Forelimb muscle (tissue), 1 donor: ENCODE measurements at regions not wholly inside any gene's neighbourhood (a gene's known extent, or its start where the extent isn't known, plus 50 kb on each side); places are given as distances from the start of the nearest gene placed in this dataset.
"Not testable (repeated sequence)": the region's sequence is repeated elsewhere in the genome, so short reads cannot be mapped to it uniquely, and the experiment has no call there.

Source experiments
- DNase-seq: peaks from one replicate; pipeline ENCODE4 v3.0.0-alpha.2; 2013; ENCODE audit warnings: low read depth

- no peak for DNase-seq
Observed at GRCh38 chr9:27672718-27673117, 99.4 kb upstream of the C9orf72 start.

- DNase-seq, result no peak
Observed at GRCh38 chr9:27673641-27674040, 100.4 kb upstream of the C9orf72 start.

DNA sequence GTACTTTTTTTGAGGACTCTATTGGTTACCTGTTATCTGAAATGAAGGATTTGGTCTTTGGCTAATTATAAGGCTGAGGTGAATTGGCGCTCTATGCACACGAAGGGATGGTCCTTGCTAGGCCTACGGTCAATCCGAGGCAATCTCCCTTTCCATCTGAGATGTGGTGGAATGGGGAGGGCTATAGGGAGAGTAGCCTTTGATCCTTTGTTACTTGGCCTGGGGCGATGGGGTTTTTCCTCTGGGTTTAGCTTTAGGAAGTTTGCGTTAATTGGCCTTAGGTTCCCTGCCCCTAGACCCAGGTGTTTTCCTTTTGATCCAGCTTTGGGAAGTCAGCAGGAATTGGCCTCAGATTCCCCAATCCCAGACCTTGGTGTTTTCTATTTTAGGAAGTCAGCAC lies 102.1 kb upstream of the C9orf72 start:
- DNase-seq, result no peak

GRCh38 chr9:27676827-27677226 lies 103.5 kb upstream of the C9orf72 start:
- no peak for DNase-seq

DNA sequence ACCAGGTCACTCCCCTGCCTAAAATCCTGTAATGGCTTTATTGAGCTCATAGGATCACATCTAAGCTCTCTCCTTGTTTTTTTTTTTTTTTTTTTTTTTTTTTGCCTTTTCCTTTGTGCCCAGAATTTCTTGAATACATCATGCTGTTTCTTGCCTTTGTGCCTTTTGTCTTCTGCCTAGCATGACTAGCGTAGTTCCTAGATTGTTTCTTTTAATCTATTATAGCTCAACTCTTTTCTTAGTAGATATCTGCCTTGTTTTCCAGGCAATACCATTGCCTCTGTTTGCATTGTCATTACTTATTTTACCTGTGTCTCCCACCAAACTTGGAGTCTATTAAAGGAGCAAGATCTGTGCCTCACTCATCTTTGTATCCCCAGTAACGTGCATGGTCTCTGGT lies 106.1 kb upstream of the C9orf72 start:
- DNase-seq, result no peak

- no peak for DNase-seq
Observed at GRCh38 chr9:27683181-27683580, 109.9 kb upstream of the C9orf72 start.

DNA sequence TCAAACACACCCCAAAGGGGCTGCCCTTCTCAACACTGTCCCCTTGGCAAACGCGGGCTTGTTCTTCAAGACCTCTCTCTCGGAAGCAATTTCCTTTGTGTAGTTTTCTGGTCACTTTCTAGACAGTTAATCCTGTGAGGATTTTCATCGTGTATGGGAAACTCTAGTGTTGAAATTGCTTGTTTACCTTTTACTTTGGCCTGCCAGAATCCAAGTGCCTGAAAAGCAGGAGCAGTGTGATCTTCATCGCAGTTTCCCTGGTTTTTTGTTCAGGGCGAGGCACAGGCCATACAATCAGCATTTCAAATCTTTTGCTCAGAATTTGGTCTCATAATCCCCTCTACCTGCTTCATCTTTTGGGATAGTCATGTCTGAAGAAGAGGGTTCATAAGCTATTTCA lies 115.7 kb upstream of the C9orf72 start:
- DNase-seq, result no peak

GRCh38 chr9:27690816-27691215 lies 117.5 kb upstream of the C9orf72 start:
- not testable (repeated sequence) for DNase-seq

- DNase-seq, result no peak
Observed at GRCh38 chr9:27699621-27700020, 126.3 kb upstream of the C9orf72 start.

- no peak for DNase-seq
Observed at GRCh38 chr9:27701016-27701415, 127.7 kb upstream of the C9orf72 start.

GRCh38 chr9:27701587-27701986 lies 128.3 kb upstream of the C9orf72 start:
- peak; percentile 72 for DNase-seq

GRCh38 chr9:27703216-27703980 lies 130.1 kb upstream of the C9orf72 start:
- no peak for DNase-seq

- DNase-seq, result no peak
Observed at GRCh38 chr9:27711241-27711640, 138.0 kb upstream of the C9orf72 start.

GRCh38 chr9:27712806-27713205 lies 139.5 kb upstream of the C9orf72 start:
- DNase-seq, result no peak

DNA sequence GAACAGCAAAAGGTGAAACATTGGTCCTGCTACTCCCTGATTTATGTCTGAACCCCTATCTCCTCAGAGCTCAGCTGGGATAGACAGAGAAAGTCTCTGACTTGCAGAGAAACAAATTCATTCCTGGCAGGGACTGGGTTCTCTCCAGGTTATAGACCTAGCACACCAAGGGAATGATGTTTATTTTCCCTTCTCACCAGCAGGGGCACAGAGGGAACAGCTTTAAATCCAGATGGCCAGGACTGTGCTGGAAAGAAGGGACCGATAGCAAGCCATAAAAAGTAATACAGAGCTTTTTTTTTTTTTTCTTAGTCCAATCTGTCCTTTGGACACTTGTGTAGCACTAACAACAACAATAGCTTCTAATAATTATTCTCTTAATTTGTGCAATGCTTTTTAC lies 141.1 kb upstream of the C9orf72 start:
- no peak for DNase-seq

DNA sequence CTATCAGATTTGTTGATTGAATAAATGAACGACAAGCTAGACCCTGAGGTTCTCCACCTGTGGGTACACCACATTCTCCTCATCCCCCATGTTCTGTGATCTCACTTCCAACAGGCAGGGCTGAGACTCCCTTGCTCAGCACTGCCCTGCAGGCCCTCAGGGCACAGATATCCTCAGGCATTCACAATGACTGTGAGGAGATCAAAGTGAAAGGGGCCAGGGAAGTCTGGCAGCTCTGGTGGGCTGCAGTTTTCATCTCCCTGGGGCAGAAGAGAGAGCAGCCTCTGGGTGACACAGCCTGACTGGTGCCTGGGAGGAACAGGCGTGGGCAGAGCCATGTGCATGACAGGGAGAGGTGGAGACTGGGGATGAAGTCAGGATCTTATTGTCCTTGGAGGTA lies 142.4 kb upstream of the C9orf72 start:
- no peak for DNase-seq

DNA sequence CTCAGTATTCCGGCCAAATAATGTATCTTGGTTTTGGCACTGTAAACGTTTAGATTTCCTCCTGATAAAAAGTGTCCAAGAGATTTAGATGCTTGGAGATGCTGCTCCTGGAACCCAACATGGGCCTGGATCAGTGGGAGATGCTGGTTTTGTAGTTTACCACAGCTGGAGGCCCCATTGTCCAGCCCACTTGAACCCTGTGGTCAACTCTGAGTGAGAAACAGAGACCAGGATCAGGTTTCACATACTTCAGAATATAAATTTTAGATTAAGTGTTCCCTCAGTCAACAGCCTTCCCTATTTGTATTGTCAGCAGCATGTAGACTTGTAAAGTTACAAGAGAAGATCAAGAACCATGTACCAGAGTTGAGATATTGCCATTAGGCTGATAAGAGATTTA lies 144.7 kb upstream of the C9orf72 start:
- no peak for DNase-seq

- no peak for DNase-seq
Observed at GRCh38 chr9:27719711-27720110, 146.4 kb upstream of the C9orf72 start.

DNA sequence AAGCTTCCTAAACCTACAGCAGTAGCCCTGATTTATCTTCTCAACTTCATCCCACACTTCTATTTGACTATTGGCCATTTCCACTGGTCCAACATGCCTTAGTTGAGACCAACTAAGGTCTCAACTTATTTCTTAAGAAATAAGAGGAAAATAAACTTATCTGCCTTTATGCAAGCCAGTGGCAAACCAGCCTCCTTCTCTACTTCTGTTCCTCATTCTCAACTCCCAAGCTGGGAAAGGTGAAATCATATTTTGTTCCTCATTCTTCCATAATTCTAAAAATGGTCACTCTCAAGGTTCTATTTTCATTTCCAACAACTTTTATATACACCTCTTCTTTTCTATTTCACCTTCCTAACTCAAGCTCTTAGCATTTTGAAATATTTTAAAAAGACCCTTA lies 149.6 kb upstream of the C9orf72 start:
- DNase-seq, result no peak

DNA sequence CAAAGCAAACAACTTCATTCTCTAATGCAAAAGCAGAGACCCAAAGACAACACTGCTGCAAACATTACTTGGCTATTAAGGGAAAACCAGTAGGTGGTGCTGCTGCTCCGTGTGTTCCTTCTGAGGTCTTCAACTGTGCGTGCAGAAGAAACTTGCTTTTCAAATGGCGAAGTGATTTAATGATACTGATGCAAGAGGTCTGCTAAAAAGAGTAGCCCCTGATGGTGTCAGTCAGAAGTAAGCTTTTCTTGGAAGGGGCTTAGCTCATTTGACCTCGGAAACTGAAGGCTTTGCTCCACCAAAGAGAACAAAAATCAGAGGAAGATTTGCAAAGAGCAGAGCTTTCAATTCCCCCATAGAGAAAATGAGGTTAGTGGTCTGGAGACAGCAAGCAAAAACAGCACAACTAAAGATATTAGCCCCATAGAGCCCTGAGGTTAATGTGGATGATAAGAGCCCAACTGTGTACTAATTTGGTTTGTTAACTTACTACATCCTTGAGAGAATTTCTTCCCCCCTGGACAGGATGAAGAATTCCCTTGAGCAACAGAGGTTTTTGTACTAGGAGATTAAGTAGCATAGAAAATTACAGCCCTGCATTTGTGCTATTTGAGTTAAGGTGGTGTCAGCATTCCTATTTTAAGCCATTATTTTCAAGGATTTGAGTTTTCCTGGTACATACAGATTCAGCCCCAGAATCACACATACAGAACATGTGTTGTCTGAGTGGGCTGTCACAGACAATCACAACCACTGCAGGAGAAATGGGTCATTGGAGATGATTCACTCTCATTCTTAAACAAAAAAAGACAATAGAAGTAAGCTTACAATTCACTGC lies 153.2 kb upstream of the C9orf72 start:
- peak; percentile 73 for DNase-seq

DNA sequence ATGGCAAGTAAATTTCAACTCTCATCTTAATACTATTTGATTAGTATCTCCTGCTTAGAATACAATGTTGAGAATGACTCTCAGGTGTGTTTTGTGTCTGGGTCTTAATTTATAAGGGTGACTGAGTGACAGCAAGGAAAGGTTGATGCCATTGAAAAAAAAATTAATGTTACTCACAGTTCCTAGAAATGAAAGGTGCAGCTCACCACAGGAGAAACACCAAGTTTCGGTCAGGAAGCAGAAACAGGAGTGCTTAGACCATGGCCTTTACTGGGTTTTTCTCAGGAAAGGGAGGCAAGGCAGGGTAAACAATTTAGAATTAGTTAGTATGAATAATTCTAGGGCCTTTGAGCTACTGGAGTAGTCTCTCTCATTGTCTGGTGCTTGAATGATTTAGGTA lies 159.2 kb upstream of the C9orf72 start:
- DNase-seq, result no peak

DNA sequence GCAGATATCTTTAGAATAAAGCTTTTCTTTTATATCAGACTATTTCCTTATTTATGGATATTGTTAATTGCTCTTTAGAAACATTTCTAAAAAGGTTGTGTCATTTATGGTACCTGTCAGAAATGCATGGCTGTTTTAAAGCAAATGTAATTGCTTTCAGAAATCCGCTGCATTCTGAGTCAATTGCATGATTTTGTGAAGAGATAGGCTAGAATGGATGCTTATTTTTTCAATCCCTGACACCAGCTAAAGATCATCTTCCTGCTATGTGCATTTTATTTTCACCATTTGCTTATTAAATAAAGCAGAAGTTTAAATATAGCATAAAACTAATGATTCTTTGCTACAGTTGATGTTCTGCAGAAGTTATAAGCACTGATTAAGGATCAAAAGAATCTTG lies 170.2 kb upstream of the C9orf72 start:
- no peak for DNase-seq

GRCh38 chr9:27747450-27747849 lies 174.2 kb upstream of the C9orf72 start:
- no peak for DNase-seq
